CD4-positive, alpha-beta T cell (primary cell): ENCODE measurements at regions not wholly inside any gene's neighbourhood (a gene's known extent, or its start where the extent isn't known, plus 50 kb on each side); places are given as distances from the start of the nearest gene placed in this dataset.

ENCODE experiments used
- ATAC-seq: fragments of 200-7000 bp; cut with Tn5 transposase; one replicate; pipeline ENCODE4 v1.10.0; 2022; ENCODE audit warnings: mild to moderate bottlenecking; ENCODE audit not compliant: poor library complexity
- CTCF ChIA-PET: fragments of 350-600 bp; sonication (Branson Sonifier 250); formaldehyde crosslinking; loops from one replicate; lab custom pipeline; 2021; ENCODE audit warnings: antibody characterized with exemption, inconsistent platforms; lab: Charles Lee
- POLR2A ChIA-PET: fragments of 350-600 bp; sonication (Branson Sonifier 250); formaldehyde crosslinking; loops from one replicate; lab custom pipeline; 2021; ENCODE audit warnings: antibody characterized with exemption, inconsistent platforms; lab: Charles Lee
- DNase-seq, 14 experiments: peaks; one replicate each; pipeline ENCODE4 v3.0.0-alpha.2; 2013 to 2020; ENCODE audit warnings: mixed read lengths in 2 of 14
- H3K27ac ChIP-seq, 2 donors: one replicate each; pipeline versions ENCODE4 v1.5.1 to v1.7.0; 2013; ENCODE audit warnings: low read length in 2 of 2, low read depth in 1 of 2, mild to moderate bottlenecking in 1 of 2
- H3K27me3 ChIP-seq, 2 experiments: 1 replicate in 1 of 2; 2 replicates in 1 of 2; pipeline versions ENCODE4 v1.6.1 to v1.7.0; 2013; ENCODE audit warnings: low read length in 2 of 2, control low read depth in 1 of 2, mild to moderate bottlenecking in 1 of 2, moderate library complexity in 1 of 2; ENCODE audit not compliant: insufficient read depth in 2 of 2, control insufficient read depth in 1 of 2
- H3K36me3 ChIP-seq: one replicate; pipeline ENCODE4 v1.6.1; 2013; ENCODE audit warnings: low read length, control low read depth; ENCODE audit not compliant: insufficient read depth
- H3K4me1 ChIP-seq: one replicate; pipeline ENCODE4 v1.6.1; 2013; ENCODE audit warnings: low read length, control low read depth; ENCODE audit not compliant: insufficient read depth
- H3K4me3 ChIP-seq: one replicate; pipeline ENCODE4 v1.5.1; 2013; ENCODE audit warnings: mild to moderate bottlenecking, low read length, moderate library complexity
- H3K9me3 ChIP-seq, 2 experiments: 1 replicate in 1 of 2; 2 replicates in 1 of 2; pipeline versions ENCODE4 v1.6.1 to v1.7.0; 2013; ENCODE audit warnings: low read length in 2 of 2, mild to moderate bottlenecking in 2 of 2, control low read depth in 1 of 2, moderate library complexity in 1 of 2; ENCODE audit not compliant: control insufficient read depth in 1 of 2, insufficient read depth in 1 of 2
- H3K27ac Mint-ChIP-seq: one replicate; pipeline ENCODE4 v1.8.0; 2020; ENCODE audit warnings: mixed read lengths
- H3K27me3 Mint-ChIP-seq: one replicate; pipeline ENCODE4 v1.8.0; 2021; ENCODE audit warnings: mixed read lengths
- H3K36me3 Mint-ChIP-seq: one replicate; pipeline ENCODE4 v1.8.0; 2021; ENCODE audit warnings: low read depth, mixed read lengths
- H3K4me1 Mint-ChIP-seq: one replicate; pipeline ENCODE4 v1.8.0; 2021; ENCODE audit warnings: low read depth, mixed read lengths
- H3K4me3 Mint-ChIP-seq: one replicate; pipeline ENCODE4 v1.8.0; 2020; ENCODE audit warnings: mild to moderate bottlenecking, mixed read lengths
- H3K9me3 Mint-ChIP-seq: one replicate; pipeline ENCODE4 v1.8.0; 2020; ENCODE audit warnings: mixed read lengths
- intact Hi-C, 2 experiments: fragments of 100-400 bp; cut with DNase I in 1 of 2; cut with micrococcal nuclease in 1 of 2; formaldehyde crosslinking; loops; one replicate each; pipeline versions ENCODE4 v1.15.1 to v1.9.0; 2023 to 2025; cut with DNase I, micrococcal nuclease
- TF ChIP-seq, protein P1 (sequence below): fragments of 200-600 bp; IDR thresholded peaks from one replicate; pipeline ENCODE4 v1.8.0; 2022; ENCODE audit warnings: antibody characterized with exemption, mild to moderate bottlenecking

DNA sequence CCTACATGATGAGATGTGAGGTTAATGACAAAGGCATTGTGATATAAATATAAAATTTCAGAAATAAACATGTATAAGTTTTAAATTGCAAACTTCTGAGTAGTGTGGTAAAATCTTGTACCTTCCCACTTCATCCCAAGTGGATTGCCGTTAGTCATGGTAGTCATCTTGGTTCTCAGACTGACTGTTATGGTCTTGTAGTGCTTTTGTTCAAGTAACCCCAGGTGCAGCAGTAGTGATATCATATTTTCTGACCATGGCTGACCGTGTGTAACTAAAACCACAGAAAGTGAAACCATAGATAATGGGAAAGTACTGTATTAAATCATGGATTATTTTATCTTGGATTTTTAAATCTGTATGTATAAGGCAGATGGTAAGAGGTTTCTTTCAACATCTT is 74.8 kb upstream of the SLIT2 start:
- ATAC-seq, result no peak
- Histone ChIP-seq H3K9me3 (peaks cover 0 to 10% of the 10 kb centered on the region in 2 experiments), H3K4me1 (no peaks in the 10 kb centered on the region), H3K4me3 (no peak overlapping the region), H3K27me3 (no peaks in the 10 kb centered on the region), H3K36me3 (no peaks in the 10 kb centered on the region), H3K27ac (no peak overlapping the region)
- intact Hi-C loops, result no loop called here
- DNase-seq, result no peak
- H3K27ac Mint-ChIP-seq, result no peak overlapping the region
- H3K9me3 Mint-ChIP-seq, result peaks cover 10% of the 10 kb centered on the region
- H3K4me1 Mint-ChIP-seq, result no peaks in the 10 kb centered on the region
- POLR2A ChIA-PET, result no interaction called here
- no peaks in the 10 kb centered on the region for H3K36me3 Mint-ChIP-seq
- no peak overlapping the region for H3K4me3 Mint-ChIP-seq
- CTCF ChIA-PET, result no interaction called here
- TF ChIP-seq, protein P1, sequence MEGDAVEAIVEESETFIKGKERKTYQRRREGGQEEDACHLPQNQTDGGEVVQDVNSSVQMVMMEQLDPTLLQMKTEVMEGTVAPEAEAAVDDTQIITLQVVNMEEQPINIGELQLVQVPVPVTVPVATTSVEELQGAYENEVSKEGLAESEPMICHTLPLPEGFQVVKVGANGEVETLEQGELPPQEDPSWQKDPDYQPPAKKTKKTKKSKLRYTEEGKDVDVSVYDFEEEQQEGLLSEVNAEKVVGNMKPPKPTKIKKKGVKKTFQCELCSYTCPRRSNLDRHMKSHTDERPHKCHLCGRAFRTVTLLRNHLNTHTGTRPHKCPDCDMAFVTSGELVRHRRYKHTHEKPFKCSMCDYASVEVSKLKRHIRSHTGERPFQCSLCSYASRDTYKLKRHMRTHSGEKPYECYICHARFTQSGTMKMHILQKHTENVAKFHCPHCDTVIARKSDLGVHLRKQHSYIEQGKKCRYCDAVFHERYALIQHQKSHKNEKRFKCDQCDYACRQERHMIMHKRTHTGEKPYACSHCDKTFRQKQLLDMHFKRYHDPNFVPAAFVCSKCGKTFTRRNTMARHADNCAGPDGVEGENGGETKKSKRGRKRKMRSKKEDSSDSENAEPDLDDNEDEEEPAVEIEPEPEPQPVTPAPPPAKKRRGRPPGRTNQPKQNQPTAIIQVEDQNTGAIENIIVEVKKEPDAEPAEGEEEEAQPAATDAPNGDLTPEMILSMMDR, result no peak
- H3K27me3 Mint-ChIP-seq, result no peaks in the 10 kb centered on the region

DNA sequence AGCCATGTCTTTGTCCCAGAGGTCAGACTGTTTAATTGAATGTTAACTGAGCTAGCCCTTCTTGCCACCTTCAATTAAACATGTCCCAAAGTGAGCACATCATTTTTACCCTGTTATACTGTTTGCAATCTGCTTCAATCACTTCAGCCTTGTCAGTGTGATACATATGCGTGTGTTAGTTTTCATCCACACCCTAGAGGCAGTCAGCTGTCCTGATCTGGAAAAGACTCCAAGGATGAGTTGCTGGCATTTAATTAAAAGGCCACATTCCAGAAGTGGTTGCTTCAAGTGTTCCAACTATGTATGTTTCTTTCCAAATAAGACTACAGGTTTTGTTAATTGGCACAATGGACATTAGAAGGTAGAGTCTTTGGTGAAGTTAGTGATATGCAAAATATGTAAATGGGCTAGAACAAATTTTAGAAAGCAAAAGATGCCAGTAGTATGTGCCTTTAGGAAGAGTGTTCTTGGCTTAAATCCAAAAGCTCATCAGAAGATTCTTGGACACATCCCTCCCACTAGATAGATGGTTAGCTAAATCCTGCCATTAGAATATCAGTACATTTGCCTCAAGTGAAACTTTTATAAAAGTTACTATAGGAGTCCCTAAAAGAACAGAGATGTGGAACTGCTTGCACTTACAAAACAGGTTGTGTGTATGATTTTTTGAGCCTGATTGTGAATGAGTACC is 79.5 kb upstream of the SLIT2 start:
- Mint-ChIP-seq H3K27me3 (no peaks in the 10 kb centered on the region), H3K4me1 (no peaks in the 10 kb centered on the region), H3K27ac (no peak overlapping the region), H3K9me3 (peaks cover 8% of the 10 kb centered on the region), H3K36me3 (no peaks in the 10 kb centered on the region), H3K4me3 (no peak overlapping the region)
- Histone ChIP-seq H3K27me3 (no peaks in the 10 kb centered on the region), H3K4me3 (no peak overlapping the region), H3K27ac (no peak overlapping the region), H3K4me1 (no peaks in the 10 kb centered on the region), H3K36me3 (no peaks in the 10 kb centered on the region), H3K9me3 (peaks cover 0 to 3% of the 10 kb centered on the region in 2 experiments)
- no peak for DNase-seq
- no peak for ATAC-seq
- CTCF ChIA-PET, result no interaction called here
- TF ChIP-seq, protein P1, result no peak
- intact Hi-C loops, result no loop called here
- POLR2A ChIA-PET, result no interaction called here

DNA sequence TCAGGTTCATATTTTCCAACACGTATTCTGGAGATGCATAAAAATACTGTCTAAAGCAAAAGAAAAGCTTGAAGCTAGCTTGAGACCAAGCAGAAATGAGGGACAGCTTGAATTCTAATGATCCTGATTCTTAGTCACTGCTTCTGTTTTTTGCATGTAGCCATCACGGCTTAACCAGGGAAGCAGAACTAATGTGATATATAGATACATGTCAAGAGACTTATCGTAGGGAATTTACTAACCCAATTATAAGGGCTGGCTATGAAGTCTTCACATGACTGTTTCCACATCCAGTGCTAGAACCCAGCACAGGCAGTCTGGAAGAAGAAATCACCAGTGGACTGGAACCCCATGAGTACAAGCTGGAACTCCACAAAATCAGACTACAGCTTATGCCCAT is 85.2 kb upstream of the SLIT2 start:
- no peak for DNase-seq
- POLR2A ChIA-PET, result no interaction called here
- Histone ChIP-seq H3K9me3 (peaks cover 0 to 3% of the 10 kb centered on the region in 2 experiments), H3K36me3 (no peaks in the 10 kb centered on the region), H3K4me1 (no peaks in the 10 kb centered on the region), H3K4me3 (no peak overlapping the region), H3K27ac (no peak overlapping the region), H3K27me3 (no peaks in the 10 kb centered on the region)
- Mint-ChIP-seq H3K9me3 (peaks cover 10% of the 10 kb centered on the region), H3K4me1 (no peaks in the 10 kb centered on the region), H3K27me3 (no peaks in the 10 kb centered on the region), H3K27ac (no peak overlapping the region), H3K36me3 (no peaks in the 10 kb centered on the region), H3K4me3 (no peak overlapping the region)
- CTCF ChIA-PET, result no interaction called here
- intact Hi-C loops, result no loop called here
- ATAC-seq, result no peak
- TF ChIP-seq, protein P1, result no peak
